HUES6 (cell line): ENCODE measurements at regions not wholly inside any gene's neighbourhood (a gene's known extent, or its start where the extent isn't known, plus 50 kb on each side); places are given as distances from the start of the nearest gene placed in this dataset.
"Not testable (repeated sequence)": the region's sequence is repeated elsewhere in the genome, so short reads cannot be mapped to it uniquely, and the experiment has no call there.

Experiments used
- H3K27ac ChIP-seq: 2 replicates; pipeline ENCODE4 v1.7.0; 2013; ENCODE audit warnings: low read depth, mild to moderate bottlenecking, low read length, inconsistent platforms
- H3K27me3 ChIP-seq: 2 replicates; pipeline ENCODE4 v1.6.1; 2013; ENCODE audit warnings: low read length; ENCODE audit not compliant: control insufficient read depth, insufficient read depth
- H3K36me3 ChIP-seq: 2 replicates; pipeline ENCODE4 v1.6.1; 2013; ENCODE audit warnings: low read length; ENCODE audit not compliant: control insufficient read depth, insufficient read depth
- H3K4me1 ChIP-seq: 2 replicates; pipeline ENCODE4 v1.6.1; 2013; ENCODE audit warnings: low read length; ENCODE audit not compliant: control insufficient read depth, insufficient read depth
- H3K4me3 ChIP-seq: 2 replicates; pipeline ENCODE4 v1.5.1; 2013; ENCODE audit warnings: low read depth, low read length
- H3K9ac ChIP-seq: one replicate; pipeline ENCODE4 v1.6.1; 2013; ENCODE audit warnings: mild to moderate bottlenecking, low read length
- H3K9me3 ChIP-seq: 2 replicates; pipeline ENCODE4 v1.6.1; 2013; ENCODE audit warnings: low read depth, low read length; ENCODE audit not compliant: control insufficient read depth, insufficient read depth

DNA sequence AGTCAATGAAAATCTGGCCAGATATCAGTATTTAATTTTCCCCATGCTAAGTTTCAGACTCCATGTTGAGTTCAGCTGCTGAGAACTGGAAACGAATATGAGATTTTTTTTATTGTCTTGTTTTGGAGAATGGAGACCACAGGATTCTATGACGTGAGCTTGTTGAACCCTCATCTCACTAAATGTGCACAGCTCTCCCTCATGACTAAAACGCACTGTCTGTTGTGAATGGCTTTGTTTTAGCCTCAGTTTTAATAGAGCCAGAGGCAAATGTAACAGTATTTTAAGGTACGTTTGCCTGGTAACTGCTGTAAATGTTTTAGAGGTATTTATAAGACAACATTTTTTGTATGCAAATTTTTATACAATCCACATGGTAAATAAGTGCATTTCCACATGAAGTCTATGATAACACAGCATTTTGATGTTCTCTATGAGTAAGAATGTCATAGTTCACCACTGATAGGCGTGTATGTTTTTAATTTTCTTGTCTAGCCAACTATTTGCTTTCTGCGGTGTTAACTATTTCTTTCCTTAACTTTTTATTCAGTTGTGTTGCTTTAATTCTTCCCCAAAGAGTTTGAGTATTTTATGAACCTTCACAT is 1159.3 kb upstream of the TENM3 start:
- Histone ChIP-seq H3K27me3 (no peaks in the 10 kb centered on the region), H3K27ac (no peak overlapping the region), H3K4me3 (no peak overlapping the region), H3K36me3 (no peaks in the 10 kb centered on the region), H3K9me3 (no peaks in the 10 kb centered on the region), H3K9ac (no peak overlapping the region), H3K4me1 (no peaks in the 10 kb centered on the region)

DNA sequence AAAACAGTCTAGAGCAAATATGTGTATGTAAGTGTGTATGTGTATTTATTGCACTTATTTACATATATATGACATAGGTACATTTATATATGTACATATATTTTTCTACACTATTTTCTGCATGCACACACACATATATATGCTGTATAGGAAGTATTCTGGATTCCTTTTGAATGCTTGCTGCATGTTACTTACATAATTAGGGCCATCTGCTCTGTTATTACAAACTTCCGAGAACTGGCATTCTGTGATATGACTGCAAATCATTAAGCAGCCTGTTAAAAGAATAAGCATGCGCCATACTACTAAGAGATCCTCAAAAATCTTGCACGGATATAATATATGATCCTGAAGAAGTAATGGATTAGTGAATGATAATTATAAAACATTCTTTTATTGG is 1157.6 kb upstream of the TENM3 start:
- H3K36me3 ChIP-seq = no peaks in the 10 kb centered on the region
- H3K27ac ChIP-seq = no peak overlapping the region

DNA sequence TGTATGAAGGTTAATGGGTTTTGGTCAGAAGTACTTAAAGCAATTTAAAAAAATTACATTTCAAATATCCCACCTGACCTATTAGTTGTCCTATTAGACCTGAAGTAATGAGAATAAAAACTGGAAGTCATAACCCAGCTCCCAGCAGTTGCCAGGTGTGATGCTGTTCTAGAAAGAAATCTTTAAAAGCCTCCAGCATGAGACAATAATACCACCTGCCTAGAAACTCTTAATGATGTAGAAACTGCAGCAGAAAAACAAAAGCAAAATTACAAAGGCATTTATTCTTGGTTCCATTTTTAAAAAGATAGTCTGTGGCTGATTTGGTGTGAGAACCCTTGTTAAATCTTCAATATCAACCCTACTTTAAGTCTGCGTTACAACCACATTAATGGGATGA is 1137.7 kb upstream of the TENM3 start:
- Histone ChIP-seq H3K9ac (no peak overlapping the region), H3K4me1 (no peaks in the 10 kb centered on the region), H3K36me3 (no peaks in the 10 kb centered on the region), H3K4me3 (no peak overlapping the region), H3K9me3 (no peaks in the 10 kb centered on the region), H3K27me3 (no peaks in the 10 kb centered on the region), H3K27ac (no peak overlapping the region)

More for the DNA sequence above, 1157.6 kb upstream of the TENM3 start:
- Histone ChIP-seq H3K9ac (no peak overlapping the region), H3K9me3 (no peaks in the 10 kb centered on the region), H3K4me3 (no peak overlapping the region), H3K4me1 (no peaks in the 10 kb centered on the region), H3K27me3 (no peaks in the 10 kb centered on the region)

DNA sequence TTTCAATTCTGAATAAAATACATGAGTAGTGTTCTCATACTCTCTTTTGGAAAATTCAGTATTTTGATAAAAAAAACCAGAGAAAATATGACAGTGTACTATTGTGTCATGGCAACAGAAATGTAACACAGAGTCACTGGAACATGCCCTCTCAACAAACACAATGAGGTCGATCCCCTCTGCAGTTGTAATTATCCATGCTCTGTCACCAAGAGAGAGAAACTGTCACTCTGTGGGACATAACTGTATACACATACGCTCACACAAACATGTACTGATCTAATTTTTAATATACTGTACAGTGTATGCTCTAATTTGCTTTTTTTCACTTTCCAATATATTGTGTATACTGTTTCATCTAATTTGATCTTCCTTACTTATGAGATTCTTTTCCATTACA is 1136.8 kb upstream of the TENM3 start:
- no peak overlapping the region for H3K4me3 ChIP-seq
- H3K27me3 ChIP-seq = no peaks in the 10 kb centered on the region
- H3K36me3 ChIP-seq = no peaks in the 10 kb centered on the region
- H3K27ac ChIP-seq = no peak overlapping the region
- no peak overlapping the region for H3K9ac ChIP-seq
- no peaks in the 10 kb centered on the region for H3K9me3 ChIP-seq
- H3K4me1 ChIP-seq = no peaks in the 10 kb centered on the region

DNA sequence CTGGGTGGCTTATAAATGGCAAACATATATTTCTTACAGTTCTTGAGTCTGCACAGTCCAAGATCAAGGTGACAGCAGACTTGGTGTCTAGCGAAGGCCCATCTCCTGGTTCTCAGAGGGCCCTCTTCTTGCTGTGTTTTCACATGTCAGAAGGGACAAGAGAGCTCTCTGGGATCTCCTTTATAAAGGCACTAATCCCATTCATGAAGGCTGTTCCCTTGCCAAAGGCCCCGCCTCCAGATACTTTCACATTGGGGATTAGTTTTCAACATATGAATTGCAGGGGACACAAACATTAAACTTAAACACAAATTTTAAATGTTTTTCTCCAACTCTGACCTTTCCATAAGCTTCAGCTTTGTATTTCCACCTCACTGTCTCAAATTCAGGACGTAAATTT is 1135.0 kb upstream of the TENM3 start:
- no peak overlapping the region for H3K4me3 ChIP-seq
- no peaks in the 10 kb centered on the region for H3K9me3 ChIP-seq
- no peaks in the 10 kb centered on the region for H3K4me1 ChIP-seq
- no peak overlapping the region for H3K27ac ChIP-seq
- no peaks in the 10 kb centered on the region for H3K27me3 ChIP-seq
- no peaks in the 10 kb centered on the region for H3K36me3 ChIP-seq
- H3K9ac ChIP-seq = no peak overlapping the region

DNA sequence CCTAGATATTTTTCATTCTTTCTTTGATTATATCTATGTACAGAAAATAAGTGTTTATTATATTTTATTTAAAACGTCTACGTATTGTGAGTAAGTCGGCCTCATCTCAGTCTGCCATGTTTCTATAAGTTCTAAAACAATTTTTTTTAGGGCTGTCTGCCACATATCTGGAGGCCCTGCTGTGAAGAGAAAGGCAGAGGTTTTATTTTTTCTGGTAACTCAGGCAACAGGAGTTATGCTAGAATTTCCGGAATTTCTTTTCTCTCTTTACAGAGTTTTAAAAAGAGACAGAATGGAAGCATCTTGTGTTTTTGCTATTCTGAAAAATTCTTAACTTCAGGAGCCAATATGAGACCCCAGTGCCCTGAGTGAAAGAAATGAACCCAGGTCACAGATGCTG is 1124.0 kb upstream of the TENM3 start:
- no peaks in the 10 kb centered on the region for H3K36me3 ChIP-seq
- H3K9me3 ChIP-seq = no peaks in the 10 kb centered on the region
- H3K27ac ChIP-seq = no peak overlapping the region
- H3K4me3 ChIP-seq = no peak overlapping the region
- H3K4me1 ChIP-seq = no peaks in the 10 kb centered on the region
- H3K27me3 ChIP-seq = no peaks in the 10 kb centered on the region
- no peak overlapping the region for H3K9ac ChIP-seq

DNA sequence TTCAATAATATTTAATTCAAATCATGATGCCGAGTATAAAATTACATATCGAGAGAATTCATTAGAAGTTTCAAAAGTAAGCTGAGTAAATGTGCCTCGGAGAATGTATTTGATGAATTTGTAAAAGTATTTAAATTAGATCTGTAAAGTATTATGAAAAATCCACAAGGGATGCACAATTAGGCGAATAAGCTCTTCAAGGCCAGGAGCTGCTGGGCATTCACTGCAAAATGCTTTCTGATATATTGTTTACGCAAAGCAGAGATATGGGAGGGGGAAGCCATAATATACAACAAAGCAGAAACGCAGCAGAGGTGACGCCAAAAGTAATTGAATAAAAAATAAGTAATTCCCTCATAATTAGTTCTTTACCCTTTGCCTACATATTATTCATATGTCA is 1121.5 kb upstream of the TENM3 start:
- no peak overlapping the region for H3K4me3 ChIP-seq
- H3K9ac ChIP-seq = no peak overlapping the region
- no peak overlapping the region for H3K27ac ChIP-seq
- no peaks in the 10 kb centered on the region for H3K36me3 ChIP-seq
- H3K4me1 ChIP-seq = no peaks in the 10 kb centered on the region
- no peaks in the 10 kb centered on the region for H3K9me3 ChIP-seq
- H3K27me3 ChIP-seq = no peaks in the 10 kb centered on the region

DNA sequence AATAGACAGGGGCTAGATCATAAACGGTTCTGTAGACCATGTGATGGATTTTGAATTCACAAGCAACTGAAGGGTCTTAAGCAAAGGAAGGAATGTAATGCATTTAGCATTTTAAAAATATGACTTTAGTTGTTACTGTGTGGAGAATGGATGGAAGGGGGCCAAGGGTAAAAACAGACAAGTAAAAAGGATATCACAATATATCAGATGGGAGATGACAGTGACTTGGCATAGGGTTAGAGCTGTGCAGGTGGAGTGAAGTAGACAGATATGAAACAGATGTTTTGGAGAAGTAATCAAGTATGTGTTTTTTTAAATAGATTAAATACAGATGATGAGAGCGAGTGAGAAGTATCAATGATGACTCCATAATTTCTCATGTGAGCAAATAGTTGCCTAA is 1116.0 kb upstream of the TENM3 start:
- no peak overlapping the region for H3K27ac ChIP-seq
- no peak overlapping the region for H3K9ac ChIP-seq
- H3K4me1 ChIP-seq = no peaks in the 10 kb centered on the region
- H3K4me3 ChIP-seq = no peak overlapping the region
- no peaks in the 10 kb centered on the region for H3K36me3 ChIP-seq
- no peaks in the 10 kb centered on the region for H3K27me3 ChIP-seq
- H3K9me3 ChIP-seq = peaks cover 26% of the 10 kb centered on the region

DNA sequence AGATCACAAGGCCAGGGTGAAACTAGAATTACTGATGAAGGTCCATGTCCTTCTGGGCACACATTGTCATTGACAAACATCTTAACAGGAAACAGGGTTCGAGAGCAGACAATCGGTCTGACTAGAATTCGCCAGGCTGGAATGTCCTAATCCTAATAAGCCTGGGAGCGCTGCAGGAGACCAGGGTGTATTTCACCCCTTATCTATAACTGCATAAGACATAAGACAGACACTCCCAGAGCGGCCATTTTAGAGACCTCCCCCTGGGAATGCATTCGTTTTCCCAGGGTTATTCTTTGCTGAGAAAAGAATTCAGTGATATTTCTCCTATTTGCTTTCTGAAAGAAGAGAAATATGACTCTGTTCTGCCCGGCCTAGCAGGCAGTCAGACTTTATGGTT is 1112.9 kb upstream of the TENM3 start:
- not testable (repeated sequence) for H3K27ac ChIP-seq, H3K4me1 ChIP-seq, H3K36me3 ChIP-seq, H3K4me3 ChIP-seq, H3K9ac ChIP-seq, H3K27me3 ChIP-seq
- H3K9me3 ChIP-seq = peaks cover 26% of the 10 kb centered on the region

DNA sequence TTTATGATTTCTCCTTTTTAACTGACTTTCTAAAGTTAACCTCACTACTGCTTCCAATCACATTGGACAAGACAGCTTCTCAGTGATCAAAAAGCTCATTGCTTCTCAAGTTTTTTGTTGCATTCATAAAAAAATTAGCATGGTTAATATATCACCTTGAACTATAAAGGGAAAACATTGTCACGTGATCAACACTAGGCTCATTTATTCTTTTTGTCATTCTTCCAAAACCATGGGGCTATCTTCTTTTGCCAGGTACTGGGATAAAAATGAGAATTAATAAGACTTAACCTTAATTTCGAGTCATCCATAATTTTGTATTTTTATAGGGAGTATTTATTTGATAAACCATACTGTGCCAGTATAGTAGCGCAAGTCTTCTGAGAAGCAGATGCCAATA is 1105.9 kb upstream of the TENM3 start:
- Histone ChIP-seq H3K4me1 (no peaks in the 10 kb centered on the region), H3K9ac (no peak overlapping the region), H3K27ac (no peak overlapping the region), H3K4me3 (no peak overlapping the region), H3K36me3 (no peaks in the 10 kb centered on the region), H3K27me3 (no peaks in the 10 kb centered on the region), H3K9me3 (no peaks in the 10 kb centered on the region)

DNA sequence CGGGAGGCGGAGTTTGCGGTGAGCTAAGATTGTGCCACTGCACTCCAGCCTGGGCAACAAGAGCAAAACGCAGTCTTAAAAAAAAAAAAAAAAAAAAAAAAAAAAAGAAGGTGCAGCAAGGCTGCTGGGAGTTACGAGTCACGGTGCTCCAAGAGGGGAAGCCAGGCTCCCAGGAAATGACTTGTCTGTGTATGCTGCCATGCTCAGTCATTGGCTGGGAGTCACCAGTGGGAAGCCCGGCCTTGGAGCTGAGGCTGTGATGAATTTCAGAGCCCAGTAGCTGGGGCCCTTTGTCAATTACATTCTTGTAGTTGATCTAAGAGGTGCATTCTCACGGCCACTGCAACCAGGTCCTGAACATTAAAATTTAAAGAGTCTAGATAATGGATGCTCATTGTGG is 1105.1 kb upstream of the TENM3 start:
- no peak overlapping the region for H3K9ac ChIP-seq
- no peaks in the 10 kb centered on the region for H3K27me3 ChIP-seq
- H3K4me1 ChIP-seq = no peaks in the 10 kb centered on the region
- H3K4me3 ChIP-seq = no peak overlapping the region
- no peaks in the 10 kb centered on the region for H3K9me3 ChIP-seq
- H3K27ac ChIP-seq = no peak overlapping the region
- no peaks in the 10 kb centered on the region for H3K36me3 ChIP-seq

DNA sequence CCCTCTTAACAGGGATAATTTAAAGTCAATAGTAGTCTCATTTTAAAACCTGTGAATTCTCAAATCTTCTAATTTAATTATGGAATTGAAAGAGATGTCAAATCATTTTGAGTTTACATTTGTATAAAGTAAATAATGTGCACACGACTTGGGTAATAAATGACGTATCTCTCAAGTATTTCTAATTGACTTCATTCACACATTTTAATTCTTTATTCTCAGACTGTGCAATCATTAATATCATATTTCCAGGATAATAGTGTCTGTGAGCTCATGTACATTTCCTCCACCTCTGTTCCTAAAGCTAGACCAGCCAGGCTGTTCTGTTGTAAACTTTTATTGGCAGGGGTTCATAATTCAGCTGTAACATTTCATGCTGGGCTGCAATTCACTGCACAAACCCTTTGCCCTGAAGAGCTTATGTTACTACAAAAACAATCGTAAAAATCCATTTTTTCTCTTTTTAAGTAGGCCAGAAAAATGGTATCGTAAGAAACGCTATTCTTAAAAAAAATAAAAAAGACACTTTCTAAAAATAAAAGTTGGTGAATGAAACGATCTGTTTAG is 1103.1 kb upstream of the TENM3 start:
- Histone ChIP-seq H3K36me3 (no peaks in the 10 kb centered on the region), H3K27ac (no peak overlapping the region), H3K4me3 (no peak overlapping the region), H3K4me1 (no peaks in the 10 kb centered on the region), H3K27me3 (no peaks in the 10 kb centered on the region), H3K9me3 (no peaks in the 10 kb centered on the region), H3K9ac (no peak overlapping the region)
